AG09309 (cell line): ENCODE measurements at regions not wholly inside any gene's neighbourhood (a gene's known extent, or its start where the extent isn't known, plus 50 kb on each side); places are given as distances from the start of the nearest gene placed in this dataset.

Experiments
- DNase-seq: peaks from one replicate; pipeline ENCODE4 v3.0.0-alpha.2; 2010; ENCODE audit warnings: low read depth
- H3K4me3 ChIP-seq: 2 replicates; pipeline ENCODE4 v1.5.1; 2011; ENCODE audit warnings: mild to moderate bottlenecking, low read depth, low read length, moderate library complexity; ENCODE audit not compliant: control insufficient read depth
- TF ChIP-seq, protein P1 (sequence below): IDR thresholded peaks from 2 replicates; pipeline ENCODE4 v1.5.1; 2011; ENCODE audit warnings: mild to moderate bottlenecking, low read depth, low read length, inconsistent platforms; ENCODE audit not compliant: insufficient read depth, control insufficient read depth; ENCODE audit errors: missing control alignments

DNA sequence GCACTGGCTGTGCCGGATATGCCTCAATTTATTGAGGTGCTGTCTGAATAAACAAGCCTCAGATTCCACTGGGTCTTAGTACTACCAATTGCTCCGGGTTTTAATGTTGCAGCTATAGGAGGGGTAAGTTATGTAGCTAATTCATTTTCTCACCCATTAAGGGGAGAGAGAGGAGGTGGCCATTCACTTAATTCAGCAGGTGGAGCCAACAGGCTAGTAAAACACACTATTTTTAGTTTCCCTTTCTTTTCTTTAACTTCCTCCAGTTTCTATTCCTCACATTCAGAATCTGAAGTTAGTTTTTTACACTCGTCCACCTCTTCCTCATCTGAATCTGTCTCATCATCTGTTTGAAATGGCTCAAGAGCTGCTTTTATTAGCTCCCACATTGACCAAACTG is 105.6 kb upstream of the CDH10 start:
- TF ChIP-seq, protein P1, sequence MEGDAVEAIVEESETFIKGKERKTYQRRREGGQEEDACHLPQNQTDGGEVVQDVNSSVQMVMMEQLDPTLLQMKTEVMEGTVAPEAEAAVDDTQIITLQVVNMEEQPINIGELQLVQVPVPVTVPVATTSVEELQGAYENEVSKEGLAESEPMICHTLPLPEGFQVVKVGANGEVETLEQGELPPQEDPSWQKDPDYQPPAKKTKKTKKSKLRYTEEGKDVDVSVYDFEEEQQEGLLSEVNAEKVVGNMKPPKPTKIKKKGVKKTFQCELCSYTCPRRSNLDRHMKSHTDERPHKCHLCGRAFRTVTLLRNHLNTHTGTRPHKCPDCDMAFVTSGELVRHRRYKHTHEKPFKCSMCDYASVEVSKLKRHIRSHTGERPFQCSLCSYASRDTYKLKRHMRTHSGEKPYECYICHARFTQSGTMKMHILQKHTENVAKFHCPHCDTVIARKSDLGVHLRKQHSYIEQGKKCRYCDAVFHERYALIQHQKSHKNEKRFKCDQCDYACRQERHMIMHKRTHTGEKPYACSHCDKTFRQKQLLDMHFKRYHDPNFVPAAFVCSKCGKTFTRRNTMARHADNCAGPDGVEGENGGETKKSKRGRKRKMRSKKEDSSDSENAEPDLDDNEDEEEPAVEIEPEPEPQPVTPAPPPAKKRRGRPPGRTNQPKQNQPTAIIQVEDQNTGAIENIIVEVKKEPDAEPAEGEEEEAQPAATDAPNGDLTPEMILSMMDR = no peak
- DNase-seq = no peak
- H3K4me3 ChIP-seq = no peak overlapping the region

DNA sequence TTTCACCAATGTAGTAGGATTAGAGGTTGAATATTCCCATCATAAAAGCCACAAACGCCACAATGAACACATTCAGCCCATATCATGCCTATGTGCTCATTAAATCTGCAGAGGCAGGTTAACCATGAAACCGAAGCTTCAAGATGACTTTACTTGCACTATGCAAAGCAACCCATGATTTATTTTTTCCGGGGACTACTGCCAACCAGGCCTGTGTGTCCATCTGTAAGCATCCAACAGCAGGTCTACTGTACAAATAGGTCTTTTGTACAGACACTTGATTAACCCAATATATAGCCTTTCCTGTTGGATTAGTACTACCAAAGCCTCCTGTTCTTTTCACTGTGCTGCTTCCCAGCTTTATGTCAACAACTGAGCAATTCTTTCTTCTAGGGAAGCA is 104.9 kb upstream of the CDH10 start:
- DNase-seq = no peak
- TF ChIP-seq, protein P1 = no peak
- no peak overlapping the region for H3K4me3 ChIP-seq

DNA sequence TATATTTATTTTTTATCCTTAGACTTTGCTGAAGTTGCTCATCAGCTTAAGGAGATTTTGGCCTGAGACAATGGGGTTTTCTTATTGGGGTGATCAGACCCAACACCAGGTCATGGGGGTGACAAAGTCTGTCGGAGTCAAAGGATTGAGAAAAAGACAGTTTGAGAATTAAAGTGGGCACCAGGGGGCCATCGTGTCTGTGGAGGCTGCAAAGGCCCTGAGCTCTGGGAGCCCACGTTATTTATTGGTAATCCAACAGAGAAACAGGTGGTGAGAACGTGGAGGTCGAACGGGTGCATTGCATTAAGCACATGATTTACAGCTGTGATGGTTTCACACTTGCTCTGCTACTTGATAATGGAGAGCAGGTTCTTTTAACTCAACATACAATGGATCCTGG is 102.5 kb upstream of the CDH10 start:
- no peak for DNase-seq

DNA sequence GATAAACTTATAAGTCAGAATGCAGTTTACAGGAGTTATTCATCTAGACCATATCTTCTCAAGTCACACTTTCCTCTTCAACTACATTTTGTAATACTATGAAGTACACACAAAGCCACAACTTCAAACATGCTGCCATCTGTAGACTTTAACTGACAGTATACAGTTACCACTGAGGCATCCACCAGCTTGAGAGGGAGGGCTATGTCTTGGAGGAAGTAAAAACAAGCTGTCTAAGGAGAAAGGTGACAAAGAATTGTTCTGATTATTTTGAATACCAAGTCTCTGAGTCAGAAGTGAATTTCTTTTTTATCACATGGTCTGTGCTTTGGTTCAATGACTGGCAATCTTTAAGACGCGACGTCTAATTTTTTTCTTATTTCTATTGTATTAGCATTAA is 97.6 kb upstream of the CDH10 start:
- no peak for DNase-seq
- H3K4me3 ChIP-seq = no peak overlapping the region
- TF ChIP-seq, protein P1 = no peak

More for the DNA sequence above, 102.5 kb upstream of the CDH10 start:
- TF ChIP-seq, protein P1 = no peak
- no peak overlapping the region for H3K4me3 ChIP-seq

DNA sequence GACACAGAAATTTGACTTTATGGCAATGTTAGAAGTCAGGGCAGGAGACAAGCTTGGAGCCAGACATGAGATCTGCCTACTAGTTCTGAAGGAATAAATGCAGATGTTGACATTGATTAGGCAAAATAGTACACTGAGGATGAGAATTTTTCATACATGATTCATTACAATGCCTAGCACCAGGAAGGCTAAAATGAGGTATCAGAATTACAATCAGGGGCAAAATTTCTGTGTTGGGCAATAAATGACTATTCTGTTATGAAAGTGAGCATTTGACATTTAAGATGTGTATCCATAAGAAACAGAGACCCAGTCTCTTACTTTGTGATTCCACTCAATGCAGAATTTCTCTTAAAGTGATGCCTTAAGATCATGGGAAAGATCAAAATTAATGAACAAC is 92.4 kb upstream of the CDH10 start:
- H3K4me3 ChIP-seq = no peak overlapping the region
- TF ChIP-seq, protein P1 = no peak
- no peak for DNase-seq

DNA sequence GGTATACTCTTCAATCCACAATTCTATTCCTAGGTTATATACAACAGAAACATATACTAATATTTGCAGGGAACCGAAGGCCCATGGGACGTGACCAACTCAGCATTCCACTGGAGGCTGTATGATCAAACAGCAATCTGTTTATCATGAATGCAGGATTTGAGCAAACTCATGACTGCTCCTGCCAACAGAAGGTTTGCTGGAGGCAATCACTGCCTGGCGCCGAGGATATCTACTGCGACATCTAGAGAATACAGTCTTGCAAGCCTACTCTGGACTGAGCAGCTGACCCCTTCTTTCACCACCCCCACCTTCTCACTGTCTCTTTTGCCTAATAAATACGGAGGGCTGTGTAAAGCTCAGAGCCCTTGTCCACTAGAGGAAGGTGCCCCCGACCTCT is 90.5 kb upstream of the CDH10 start:
- no peak overlapping the region for H3K4me3 ChIP-seq
- TF ChIP-seq, protein P1 = no peak
- DNase-seq = no peak

DNA sequence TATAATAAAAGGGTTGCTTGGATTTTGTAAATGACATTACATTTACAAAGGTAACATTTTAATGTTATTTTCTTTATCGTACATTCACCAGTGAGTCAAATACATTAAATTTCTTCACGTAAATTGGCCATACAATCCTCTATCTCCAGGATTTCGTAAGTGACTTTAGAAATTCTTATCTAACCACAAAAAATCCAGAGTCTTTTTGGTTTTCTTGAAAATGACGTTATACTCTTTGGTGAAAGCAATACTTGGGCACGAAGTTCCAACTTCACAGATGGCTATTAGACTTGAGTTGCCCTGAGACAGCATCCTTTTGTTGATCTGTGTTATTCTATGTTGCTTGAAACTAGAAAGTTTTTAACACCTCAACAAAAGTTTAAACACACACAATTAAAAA is 87.4 kb upstream of the CDH10 start:
- TF ChIP-seq, protein P1 = no peak
- H3K4me3 ChIP-seq = no peak overlapping the region
- no peak for DNase-seq
